ENCODE measurements at regions not wholly inside any gene's neighbourhood (a gene's known extent, or its start where the extent isn't known, plus 50 kb on each side); places are given as distances from the start of the nearest gene placed in this dataset.
"Not testable (repeated sequence)": the region's sequence is repeated elsewhere in the genome, so short reads cannot be mapped to it uniquely, and the experiment has no call there.

DNA sequence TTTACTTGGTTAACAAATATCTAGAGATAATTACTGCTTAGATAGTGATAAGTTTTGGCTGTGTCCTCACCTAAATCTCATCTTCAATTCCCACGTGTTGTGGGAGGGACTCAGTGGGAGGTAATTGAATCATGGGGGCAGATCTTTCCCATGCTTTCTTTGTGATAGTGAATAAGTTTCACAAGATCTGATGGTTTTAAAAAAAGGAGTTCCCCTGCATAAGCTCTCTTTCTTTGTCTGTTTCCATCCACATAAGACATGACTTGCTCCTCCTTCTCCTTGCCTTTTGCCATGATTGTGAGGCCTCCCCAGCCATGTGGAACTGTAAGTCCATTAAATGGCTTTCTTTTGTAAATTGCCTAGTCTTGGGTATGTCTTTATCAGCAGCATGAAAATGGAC lies 266.0 kb upstream of the ANKRD50 start:
- H3K56ac ChIP-seq (replicated peaks; ENCODE audit: insufficient read length, low read depth, low read length); H2AK5ac ChIP-seq (ENCODE audit: low read depth, low read length); H3K36me3 ChIP-seq (ENCODE audit: control insufficient read depth in 2 of 4, insufficient read depth in 4 of 4, low read length in 3 of 4); H3K23ac ChIP-seq (ENCODE audit: insufficient read length); H3K79me2 ChIP-seq (ENCODE audit: control insufficient read depth in 1 of 2, insufficient read depth in 2 of 2, low read length in 2 of 2); H3K18ac ChIP-seq (ENCODE audit: extremely low read depth, low read length); H3K9ac ChIP-seq (replicated peaks in 1 of 4; ENCODE audit: extremely low read depth in 1 of 4, low read depth in 3 of 4, low read length in 3 of 4); FAIRE-seq; H3K4ac ChIP-seq (replicated peaks; ENCODE audit: insufficient read length, low read depth, low read length); H2BK120ac ChIP-seq (replicated peaks; ENCODE audit: low read depth, low read length); H2BK5ac ChIP-seq (ENCODE audit: low read depth, low read length); H3K14ac ChIP-seq (ENCODE audit: insufficient read length); H2BK20ac ChIP-seq (ENCODE audit: low read length); DNase-seq (ENCODE audit: low read depth in 1 of 2, low spot score in 2 of 2); H2BK12ac ChIP-seq (ENCODE audit: low read depth, low read length); H4K20me1 ChIP-seq (replicated peaks in 1 of 2; ENCODE audit: control insufficient read depth in 1 of 2, insufficient read depth in 2 of 2, low read length in 2 of 2); H3K23me2 ChIP-seq (ENCODE audit: low read depth, low read length); H3K4me3 ChIP-seq (ENCODE audit: extremely low read depth in 1 of 4, insufficient read depth in 2 of 4, low read depth in 3 of 4, low read length in 4 of 4); H2BK15ac ChIP-seq (ENCODE audit: low read length); H4K8ac ChIP-seq (ENCODE audit: extremely low read depth, insufficient read depth, low read length); H4K5ac ChIP-seq (ENCODE audit: insufficient read length, low read depth, low read length); H3K4me1 ChIP-seq (replicated peaks in 1 of 4; ENCODE audit: control insufficient read depth in 3 of 4, insufficient read depth in 4 of 4, low read length in 3 of 4); H4K91ac ChIP-seq (replicated peaks; ENCODE audit: insufficient read length, low read length); H3K27ac ChIP-seq (ENCODE audit: low read depth, low read length); POLR2A ChIA-PET (ENCODE audit: partially characterized antibody); H2AFZ ChIP-seq (ENCODE audit: low read length); H3K27me3 ChIP-seq (replicated peaks in 1 of 4; ENCODE audit: control insufficient read depth in 3 of 4, extremely low read depth in 1 of 4, insufficient read depth in 3 of 4, low read length in 3 of 4); H3K9me3 ChIP-seq (ENCODE audit: insufficient read depth in 2 of 2, low read depth in 1 of 2, low read length in 1 of 2); H3K79me1 ChIP-seq (ENCODE audit: low read depth, low read length); H3K4me2 ChIP-seq (ENCODE audit: insufficient read depth in 1 of 2, low read depth in 2 of 2, low read length in 2 of 2): not testable (repeated sequence)
- WGBS, 2 experiments (ENCODE audit: extremely low coverage in 1 of 2, insufficient coverage in 1 of 2, insufficient read length in 1 of 2, insufficient replicate concordance in 2 of 2, low coverage in 1 of 2, low lambda C conversion rate in 2 of 2, missing lambda C conversion rate in 1 of 2): 85% methylated on average over 1 of the region's 1 CpG; no CpG with 5 or more reads in 1 of the 2 experiments
- CTCF ChIA-PET (ENCODE audit: partially characterized antibody): interaction anchor here (0.6 kb wide), 1 partner anchor 9 kb away, joined by 3 read pairs; no protein-coding TSS in a partner anchor

Measured in H1 (cell line).